Osteocyte (in vitro differentiated cells): ENCODE measurements at regions not wholly inside any gene's neighbourhood (a gene's known extent, or its start where the extent isn't known, plus 50 kb on each side); places are given as distances from the start of the nearest gene placed in this dataset.

Experiments used
- DNase-seq: peaks from one replicate; pipeline ENCODE4 v3.0.0; 2021; ENCODE audit warnings: mixed read lengths; ENCODE audit not compliant: unreplicated experiment; ENCODE audit errors: extremely low spot score
- H3K27ac Mint-ChIP-seq: one replicate; pipeline ENCODE4 v1.8.0; 2021; ENCODE audit warnings: mild to moderate bottlenecking, mixed read lengths; ENCODE audit not compliant: unreplicated experiment
- H3K27me3 Mint-ChIP-seq: one replicate; pipeline ENCODE4 v1.8.0; 2021; ENCODE audit warnings: mixed read lengths; ENCODE audit not compliant: unreplicated experiment
- H3K36me3 Mint-ChIP-seq: one replicate; pipeline ENCODE4 v1.8.0; 2021; ENCODE audit warnings: mixed read lengths; ENCODE audit not compliant: unreplicated experiment
- H3K4me1 Mint-ChIP-seq: one replicate; pipeline ENCODE4 v1.8.0; 2021; ENCODE audit warnings: mixed read lengths; ENCODE audit not compliant: unreplicated experiment
- H3K4me3 Mint-ChIP-seq: one replicate; pipeline ENCODE4 v1.8.0; 2021; ENCODE audit warnings: mild to moderate bottlenecking, moderate library complexity, mixed read lengths; ENCODE audit not compliant: unreplicated experiment
- H3K9me3 Mint-ChIP-seq: one replicate; pipeline ENCODE4 v1.8.0; 2021; ENCODE audit warnings: mixed read lengths; ENCODE audit not compliant: unreplicated experiment
- CTCF ChIP-seq: fragments of 200-600 bp; sonication (generic); IDR thresholded peaks from 2 replicates; pipeline ENCODE4 v1.5.0; 2021; ENCODE audit warnings: antibody characterized with exemption, mild to moderate bottlenecking, moderate library complexity

GRCh38 chr5:125100951-125101350 lies 354.5 kb upstream of the ZNF608 start:
- Mint-ChIP-seq H3K4me1 (peaks cover 21% of the 10 kb centered on the region), H3K27me3 (no peaks in the 10 kb centered on the region), H3K9me3 (peaks cover 6% of the 10 kb centered on the region), H3K36me3 (peaks cover 5% of the 10 kb centered on the region), H3K27ac (no peak overlapping the region), H3K4me3 (no peak overlapping the region)
- TF ChIP-seq CTCF: no peak
- no peak for DNase-seq

- no peak for DNase-seq
- H3K27me3 Mint-ChIP-seq: no peaks in the 10 kb centered on the region
- H3K4me1 Mint-ChIP-seq: peaks cover 32% of the 10 kb centered on the region
- no peak overlapping the region for H3K27ac Mint-ChIP-seq
- H3K4me3 Mint-ChIP-seq: no peak overlapping the region
- H3K9me3 Mint-ChIP-seq: peaks cover 3% of the 10 kb centered on the region
- H3K36me3 Mint-ChIP-seq: no peaks in the 10 kb centered on the region
- TF ChIP-seq CTCF: no peak
Observed at GRCh38 chr5:125103459-125103858, 357.0 kb upstream of the ZNF608 start.

GRCh38 chr5:125106271-125106670 lies 359.8 kb upstream of the ZNF608 start:
- no peak for DNase-seq
- H3K36me3 Mint-ChIP-seq: no peaks in the 10 kb centered on the region
- no peaks in the 10 kb centered on the region for H3K27me3 Mint-ChIP-seq
- TF ChIP-seq CTCF: no peak
- peaks cover 3% of the 10 kb centered on the region for H3K9me3 Mint-ChIP-seq
- no peak overlapping the region for H3K4me3 Mint-ChIP-seq
- no peak overlapping the region for H3K27ac Mint-ChIP-seq
- H3K4me1 Mint-ChIP-seq: peaks cover 20% of the 10 kb centered on the region

GRCh38 chr5:125106881-125107280 lies 360.4 kb upstream of the ZNF608 start:
- DNase-seq: no peak
- TF ChIP-seq CTCF: no peak
- no peaks in the 10 kb centered on the region for H3K27me3 Mint-ChIP-seq
- no peak overlapping the region for H3K4me3 Mint-ChIP-seq
- H3K9me3 Mint-ChIP-seq: peaks cover 3% of the 10 kb centered on the region
- H3K4me1 Mint-ChIP-seq: peaks cover 20% of the 10 kb centered on the region
- H3K36me3 Mint-ChIP-seq: no peaks in the 10 kb centered on the region
- H3K27ac Mint-ChIP-seq: no peak overlapping the region

- no peak for DNase-seq
- H3K27me3 Mint-ChIP-seq: no peaks in the 10 kb centered on the region
- H3K9me3 Mint-ChIP-seq: peaks cover 7% of the 10 kb centered on the region
- H3K4me1 Mint-ChIP-seq: peaks cover 23% of the 10 kb centered on the region
- no peak for TF ChIP-seq CTCF
- no peak overlapping the region for H3K4me3 Mint-ChIP-seq
- H3K27ac Mint-ChIP-seq: no peak overlapping the region
- H3K36me3 Mint-ChIP-seq: no peaks in the 10 kb centered on the region
Observed at GRCh38 chr5:125109293-125109692, 362.9 kb upstream of the ZNF608 start.
